ENCODE measurements at regions not wholly inside any gene's neighbourhood (a gene's known extent, or its start where the extent isn't known, plus 50 kb on each side); places are given as distances from the start of the nearest gene placed in this dataset.

DNA sequence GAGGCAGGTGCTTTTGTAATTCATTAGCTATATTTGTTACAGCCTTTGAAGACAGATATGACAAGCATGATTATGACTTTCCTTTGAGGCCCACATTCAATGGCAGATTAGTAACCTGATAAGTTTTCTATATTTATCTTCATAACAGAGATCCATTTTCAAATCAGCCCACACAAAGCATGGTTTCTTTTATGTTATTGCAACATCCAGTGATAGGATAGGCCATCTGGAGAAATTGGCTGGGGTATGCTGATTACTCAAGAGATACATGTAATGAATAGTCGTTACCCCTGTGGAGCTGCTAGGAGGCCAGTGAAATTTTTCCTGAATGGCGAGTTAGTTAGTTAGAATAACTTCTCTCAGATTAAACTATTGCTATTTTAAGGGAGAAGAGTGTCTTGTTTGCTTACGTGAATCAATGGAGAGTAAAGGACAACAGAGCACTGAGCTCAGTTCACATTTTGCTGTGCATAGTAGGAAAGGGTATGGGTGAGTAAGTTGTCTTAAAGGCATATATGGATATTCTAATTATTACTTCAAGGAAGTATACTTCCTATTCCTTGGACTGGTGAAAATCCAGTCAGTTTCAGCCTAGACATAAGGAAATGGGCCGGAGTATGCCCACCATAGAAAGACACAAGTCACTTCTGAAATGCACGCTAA lies 79.2 kb upstream of the DKK2 start:
- in situ Hi-C loops (cut with HindIII; ENCODE audit: low sequenced_read_pairs): no loop called here

DNA sequence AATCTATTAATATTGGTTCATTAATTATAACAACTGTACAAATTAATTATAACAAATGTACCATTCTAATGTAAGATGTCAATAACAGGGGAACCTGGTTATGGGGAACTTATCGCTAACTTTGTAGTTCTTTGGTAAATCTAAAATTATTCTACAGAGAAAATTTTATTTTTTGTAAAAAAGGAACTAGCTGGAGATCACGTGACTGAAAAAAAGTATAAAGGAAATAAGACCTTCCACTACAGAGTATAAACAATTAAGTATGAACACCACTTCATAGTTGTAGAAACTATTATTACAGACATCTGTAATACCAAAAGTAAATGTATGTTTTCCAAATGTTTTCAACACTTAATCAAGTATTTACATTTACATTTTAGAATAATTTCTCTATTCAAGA lies 77.9 kb upstream of the DKK2 start:
- in situ Hi-C loops (cut with HindIII; ENCODE audit: low sequenced_read_pairs): no loop called here

DNA sequence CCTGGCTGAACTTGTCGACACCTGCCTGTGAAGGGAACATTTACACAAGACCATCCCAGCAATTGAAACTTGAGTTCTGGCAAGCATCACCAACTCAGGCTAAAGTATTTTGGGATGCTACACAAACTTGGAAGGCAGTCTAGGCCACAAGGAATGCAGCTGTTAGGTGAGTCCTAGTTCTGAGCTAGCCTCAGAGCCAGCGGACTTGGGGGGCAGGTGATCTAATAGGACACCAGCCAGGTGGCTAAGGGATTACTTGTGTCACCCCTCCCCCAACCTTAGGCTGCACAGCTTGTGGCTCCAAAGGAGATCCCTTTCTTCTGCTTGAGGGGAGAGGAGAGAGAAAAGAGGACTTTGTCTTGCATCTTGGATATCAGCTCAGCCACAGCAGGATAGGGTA lies 62.3 kb upstream of the DKK2 start:
- in situ Hi-C loops (cut with HindIII; ENCODE audit: low sequenced_read_pairs): loop anchor here (5.0 kb wide), 1 partner anchor 74 kb away; no protein-coding TSS in a partner anchor

DNA sequence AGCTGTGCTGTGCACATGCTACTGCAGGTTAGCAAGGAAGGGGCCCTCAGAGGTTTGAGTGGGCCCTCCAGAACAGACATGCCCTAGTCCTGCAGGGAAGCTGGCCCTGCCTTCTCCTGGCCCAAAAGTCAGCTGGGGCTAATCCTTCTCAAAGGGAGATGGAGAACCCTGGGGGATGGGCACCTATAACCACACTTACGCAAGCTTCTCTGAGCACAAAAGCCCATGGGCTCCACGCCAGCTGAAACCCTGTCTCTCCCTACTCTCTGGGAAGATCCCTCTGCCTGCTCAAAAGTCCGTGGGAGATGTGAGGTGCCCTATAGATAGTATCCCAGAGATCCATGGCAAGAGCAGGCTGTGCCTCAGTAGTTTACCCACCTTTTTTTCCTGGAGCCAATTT lies 58.9 kb upstream of the DKK2 start:
- in situ Hi-C loops (cut with HindIII; ENCODE audit: low sequenced_read_pairs): loop anchor here (5.0 kb wide), 2 partner anchors 42 to 77 kb away; no protein-coding TSS in a partner anchor

DNA sequence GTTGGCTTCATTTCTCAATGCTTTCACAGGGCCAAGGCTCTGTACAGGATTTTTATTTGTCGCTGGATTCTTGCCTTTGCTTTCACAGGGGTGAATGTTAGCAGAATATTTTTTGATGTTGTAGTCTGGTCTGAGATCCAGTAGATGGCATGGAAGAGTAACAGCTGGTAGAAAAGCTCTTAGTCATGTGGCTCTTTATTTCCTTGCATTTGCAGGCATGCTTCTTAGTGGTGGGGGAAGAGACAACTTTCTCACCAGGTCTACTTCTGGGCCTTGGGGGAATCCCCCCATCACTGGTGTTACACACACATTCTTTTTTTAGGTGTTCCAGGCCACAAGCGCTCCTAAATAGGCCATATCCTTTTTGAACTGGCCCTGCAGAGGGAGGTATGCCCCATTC lies 58.2 kb upstream of the DKK2 start:
- in situ Hi-C loops (cut with HindIII; ENCODE audit: low sequenced_read_pairs): loop anchor here (5.0 kb wide), 1 partner anchor 43 kb away; no protein-coding TSS in a partner anchor
